Hepatocyte (in vitro differentiated cells): ENCODE measurements at regions not wholly inside any gene's neighbourhood (a gene's known extent, or its start where the extent isn't known, plus 50 kb on each side); places are given as distances from the start of the nearest gene placed in this dataset.

Source experiments
- DNase-seq: peaks from one replicate; pipeline ENCODE4 v3.0.0-alpha.2; 2016; ENCODE audit warnings: low spot score
- H2AFZ ChIP-seq: fragments of 200-600 bp; sonication (generic); 2 replicates; pipeline ENCODE4 v1.6.0; 2016; ENCODE audit warnings: antibody characterized with exemption, mild to moderate bottlenecking
- H3K27ac ChIP-seq: fragments of 200-600 bp; sonication (generic); 2 replicates; pipeline ENCODE4 v1.5.1; 2016; ENCODE audit warnings: mild to moderate bottlenecking
- H3K27me3 ChIP-seq: fragments of 200-600 bp; sonication (generic); 2 replicates; pipeline ENCODE4 v1.6.1; 2016
- H3K36me3 ChIP-seq: fragments of 200-600 bp; sonication (generic); replicated peaks from 2 replicates; pipeline ENCODE4 v1.5.1; 2016; ENCODE audit warnings: low read depth; ENCODE audit not compliant: insufficient read depth
- H3K4me1 ChIP-seq: fragments of 200-600 bp; sonication (generic); 2 replicates; pipeline ENCODE4 v1.5.1; 2016; ENCODE audit warnings: mild to moderate bottlenecking, moderate library complexity; ENCODE audit not compliant: insufficient read depth
- H3K4me2 ChIP-seq: fragments of 200-600 bp; sonication (generic); 2 replicates; pipeline ENCODE4 v1.6.0; 2016
- H3K4me3 ChIP-seq: fragments of 200-600 bp; sonication (generic); 2 replicates; pipeline ENCODE4 v1.5.1; 2016; ENCODE audit warnings: mild to moderate bottlenecking
- H3K79me2 ChIP-seq: fragments of 200-600 bp; sonication (generic); 2 replicates; pipeline ENCODE4 v1.6.0; 2017; ENCODE audit warnings: mild to moderate bottlenecking
- H3K9me2 ChIP-seq: fragments of 200-600 bp; sonication (generic); replicated peaks from 2 replicates; pipeline ENCODE4 v1.6.0; 2017; ENCODE audit warnings: mild to moderate bottlenecking; ENCODE audit not compliant: insufficient read depth
- H3K9me3 ChIP-seq: fragments of 200-600 bp; sonication (generic); 2 replicates; pipeline ENCODE4 v1.5.1; 2016; ENCODE audit warnings: low read depth, mild to moderate bottlenecking
- H4K20me1 ChIP-seq: fragments of 200-600 bp; sonication (generic); 2 replicates; pipeline ENCODE4 v1.6.0; 2016; ENCODE audit warnings: mild to moderate bottlenecking; ENCODE audit not compliant: insufficient read depth, poor library complexity, severe bottlenecking
- EZH2 ChIP-seq: fragments of 200-600 bp; sonication (generic); IDR thresholded peaks from 2 replicates; pipeline ENCODE4 v1.6.1; 2016; ENCODE audit warnings: antibody characterized with exemption, mild to moderate bottlenecking, borderline replicate concordance
- EZH2phosphoT487 ChIP-seq: fragments of 200-600 bp; sonication (generic); IDR thresholded peaks from one replicate; pipeline ENCODE4 v1.6.1; 2018; ENCODE audit warnings: antibody characterized with exemption, mild to moderate bottlenecking, low read depth, moderate library complexity; ENCODE audit not compliant: unreplicated experiment, severe bottlenecking
- WGBS: methylation state at CpG from one replicate; pipeline ENCODE4 v1.1.6; 2016; ENCODE audit warnings: low lambda C conversion rate; ENCODE audit errors: missing lambda C conversion rate; 5-methylcytosine and 5-hydroxymethylcytosine counted together
- TF ChIP-seq, protein P1 (sequence below): fragments of 200-600 bp; sonication (generic); IDR thresholded peaks from 2 replicates; pipeline ENCODE4 v1.5.1; 2016; ENCODE audit warnings: antibody characterized with exemption, mild to moderate bottlenecking; ENCODE audit not compliant: poor library complexity

DNA sequence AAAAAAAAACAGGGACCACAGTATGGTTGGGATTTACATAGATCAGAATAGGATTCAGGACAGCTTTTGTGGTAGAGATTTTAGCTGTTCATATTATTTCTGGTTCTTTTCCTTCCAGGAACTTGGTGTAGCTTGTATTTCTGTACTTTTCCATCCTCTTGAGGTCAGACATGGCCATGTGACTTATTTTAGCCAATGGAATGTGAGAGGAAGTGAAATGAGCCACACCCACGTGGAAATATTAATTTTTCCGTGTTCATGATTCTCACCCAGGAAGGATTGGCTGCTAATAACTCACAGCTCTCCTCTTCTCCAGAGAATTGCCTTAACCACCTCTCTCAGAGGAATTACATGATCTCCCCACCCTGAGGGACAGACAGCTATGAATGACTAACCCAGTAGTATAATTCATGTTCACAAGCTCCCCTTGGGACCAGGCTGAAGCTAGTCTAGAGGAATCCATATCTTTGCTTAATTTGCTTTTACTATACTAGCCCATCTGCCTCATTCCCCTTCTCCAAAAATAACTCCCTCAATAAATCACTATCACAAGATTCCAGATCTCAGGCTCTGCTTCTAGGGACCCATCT is 340.4 kb downstream of the NUAK1 start:
- no peaks in the 10 kb centered on the region for H3K79me2 ChIP-seq
- TF ChIP-seq EZH2phosphoT487, result no peak
- TF ChIP-seq, protein P1, sequence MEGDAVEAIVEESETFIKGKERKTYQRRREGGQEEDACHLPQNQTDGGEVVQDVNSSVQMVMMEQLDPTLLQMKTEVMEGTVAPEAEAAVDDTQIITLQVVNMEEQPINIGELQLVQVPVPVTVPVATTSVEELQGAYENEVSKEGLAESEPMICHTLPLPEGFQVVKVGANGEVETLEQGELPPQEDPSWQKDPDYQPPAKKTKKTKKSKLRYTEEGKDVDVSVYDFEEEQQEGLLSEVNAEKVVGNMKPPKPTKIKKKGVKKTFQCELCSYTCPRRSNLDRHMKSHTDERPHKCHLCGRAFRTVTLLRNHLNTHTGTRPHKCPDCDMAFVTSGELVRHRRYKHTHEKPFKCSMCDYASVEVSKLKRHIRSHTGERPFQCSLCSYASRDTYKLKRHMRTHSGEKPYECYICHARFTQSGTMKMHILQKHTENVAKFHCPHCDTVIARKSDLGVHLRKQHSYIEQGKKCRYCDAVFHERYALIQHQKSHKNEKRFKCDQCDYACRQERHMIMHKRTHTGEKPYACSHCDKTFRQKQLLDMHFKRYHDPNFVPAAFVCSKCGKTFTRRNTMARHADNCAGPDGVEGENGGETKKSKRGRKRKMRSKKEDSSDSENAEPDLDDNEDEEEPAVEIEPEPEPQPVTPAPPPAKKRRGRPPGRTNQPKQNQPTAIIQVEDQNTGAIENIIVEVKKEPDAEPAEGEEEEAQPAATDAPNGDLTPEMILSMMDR, result no peak
- TF ChIP-seq EZH2, result no peak
- H2AFZ ChIP-seq, result no peak overlapping the region
- no peaks in the 10 kb centered on the region for H3K36me3 ChIP-seq
- no peaks in the 10 kb centered on the region for H3K4me1 ChIP-seq
- no peaks in the 10 kb centered on the region for H3K9me2 ChIP-seq
- H3K9me3 ChIP-seq, result no peaks in the 10 kb centered on the region
- no peak overlapping the region for H3K4me2 ChIP-seq
- H3K27ac ChIP-seq, result no peak overlapping the region
- DNase-seq, result no peak
- WGBS, result 79% methylated on average over 2 of the region's 2 CpGs
- no peaks in the 10 kb centered on the region for H4K20me1 ChIP-seq
- no peak overlapping the region for H3K4me3 ChIP-seq
- no peaks in the 10 kb centered on the region for H3K27me3 ChIP-seq

DNA sequence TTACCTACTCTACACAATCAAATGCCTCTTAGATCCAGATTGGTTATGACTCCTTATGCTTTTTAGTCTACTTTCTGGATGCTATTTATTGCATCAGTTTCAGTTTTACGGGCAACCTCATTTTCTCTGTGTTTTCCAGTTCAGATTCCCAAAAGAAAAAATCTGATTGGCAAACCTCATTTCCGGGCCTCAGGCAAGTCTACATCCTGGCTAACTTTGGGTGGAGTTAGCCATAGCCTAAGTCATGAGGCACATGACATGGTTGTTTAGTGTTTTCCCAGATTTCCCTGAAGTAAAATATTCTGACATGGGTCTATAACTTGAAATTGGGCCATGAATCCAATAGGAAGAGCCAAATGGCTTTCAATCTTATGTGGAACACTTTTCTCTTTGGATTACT is 339.7 kb downstream of the NUAK1 start:
- H3K4me1 ChIP-seq, result no peaks in the 10 kb centered on the region
- H2AFZ ChIP-seq, result no peak overlapping the region
- H3K79me2 ChIP-seq, result no peaks in the 10 kb centered on the region
- no peak overlapping the region for H3K4me3 ChIP-seq
- no peak for DNase-seq
- TF ChIP-seq, protein P1, result no peak
- TF ChIP-seq EZH2 (no peak), EZH2phosphoT487 (no peak)
- H3K36me3 ChIP-seq, result no peaks in the 10 kb centered on the region
- H3K4me2 ChIP-seq, result no peak overlapping the region
- no peaks in the 10 kb centered on the region for H3K27me3 ChIP-seq
- H3K9me3 ChIP-seq, result no peaks in the 10 kb centered on the region
- H4K20me1 ChIP-seq, result no peaks in the 10 kb centered on the region
- H3K27ac ChIP-seq, result no peak overlapping the region
- 96% methylated on average over 2 of the region's 2 CpGs for WGBS
- no peaks in the 10 kb centered on the region for H3K9me2 ChIP-seq

DNA sequence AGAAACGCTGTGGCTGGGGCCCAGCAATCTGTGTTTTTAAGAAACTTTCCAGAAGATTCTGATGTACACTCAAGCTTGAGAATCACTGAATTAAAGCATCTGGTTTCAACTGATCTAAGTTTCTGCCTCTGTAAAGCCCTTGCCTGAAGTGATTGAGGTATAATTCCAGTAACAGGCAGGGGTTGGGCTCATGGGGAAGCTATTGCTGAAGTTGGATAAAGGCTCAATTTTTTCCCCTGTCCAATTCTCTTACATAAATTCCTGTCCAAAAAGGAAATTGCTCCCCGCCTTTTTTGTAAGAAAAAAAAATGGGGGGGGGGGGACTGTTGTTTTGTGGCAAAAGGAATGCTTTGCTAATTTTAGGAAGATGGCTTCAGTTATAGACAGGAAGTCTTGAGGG is 337.4 kb downstream of the NUAK1 start:
- Histone ChIP-seq H3K9me3 (no peaks in the 10 kb centered on the region), H3K9me2 (no peaks in the 10 kb centered on the region), H3K79me2 (no peaks in the 10 kb centered on the region), H3K27ac (no peak overlapping the region), H2AFZ (no peak overlapping the region), H3K4me2 (no peak overlapping the region), H3K36me3 (no peaks in the 10 kb centered on the region), H4K20me1 (no peaks in the 10 kb centered on the region), H3K4me3 (no peak overlapping the region), H3K27me3 (no peaks in the 10 kb centered on the region), H3K4me1 (no peaks in the 10 kb centered on the region)
- TF ChIP-seq EZH2phosphoT487 (no peak), EZH2 (no peak)
- TF ChIP-seq, protein P1, result no peak
- 89% methylated on average over 2 of the region's 2 CpGs for WGBS
- no peak for DNase-seq

DNA sequence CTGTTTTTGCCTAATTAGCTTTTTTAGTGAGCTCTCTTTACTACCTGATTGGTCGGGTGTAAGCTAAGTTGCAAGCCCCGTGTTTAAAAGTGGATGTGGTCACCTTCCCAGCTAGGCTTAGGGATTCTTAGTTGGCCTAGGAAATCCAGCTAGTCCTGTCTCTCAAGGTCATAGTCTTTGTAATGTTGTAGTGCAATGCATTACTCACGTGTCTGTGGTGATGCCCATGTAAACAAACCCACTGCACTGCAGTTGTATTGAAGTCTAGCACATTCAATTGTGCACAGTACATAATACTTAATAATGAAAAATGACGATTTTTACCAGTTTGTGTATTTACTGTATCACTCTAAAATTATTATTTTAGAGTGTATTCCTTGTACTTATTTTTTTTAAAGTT is 335.5 kb downstream of the NUAK1 start:
- Histone ChIP-seq H4K20me1 (no peaks in the 10 kb centered on the region), H3K9me2 (no peaks in the 10 kb centered on the region), H3K4me3 (no peak overlapping the region), H2AFZ (no peak overlapping the region), H3K9me3 (no peaks in the 10 kb centered on the region), H3K27me3 (no peaks in the 10 kb centered on the region), H3K27ac (no peak overlapping the region), H3K36me3 (no peaks in the 10 kb centered on the region), H3K4me2 (no peak overlapping the region), H3K4me1 (no peaks in the 10 kb centered on the region), H3K79me2 (no peaks in the 10 kb centered on the region)
- TF ChIP-seq, protein P1, result no peak
- TF ChIP-seq EZH2, result no peak
- TF ChIP-seq EZH2phosphoT487, result no peak
- 57% methylated on average over 4 of the region's 4 CpGs for WGBS
- no peak for DNase-seq
